NCI-H446 treated with DMSO at 0.1 percent for 48 hours (cell line): ENCODE measurements at regions not wholly inside any gene's neighbourhood (a gene's known extent, or its start where the extent isn't known, plus 50 kb on each side); places are given as distances from the start of the nearest gene placed in this dataset.

ENCODE experiments used
- DNase-seq: peaks from one replicate; lab custom pipeline; 2025; lab: John Stamatoyannopoulos, UW

DNA sequence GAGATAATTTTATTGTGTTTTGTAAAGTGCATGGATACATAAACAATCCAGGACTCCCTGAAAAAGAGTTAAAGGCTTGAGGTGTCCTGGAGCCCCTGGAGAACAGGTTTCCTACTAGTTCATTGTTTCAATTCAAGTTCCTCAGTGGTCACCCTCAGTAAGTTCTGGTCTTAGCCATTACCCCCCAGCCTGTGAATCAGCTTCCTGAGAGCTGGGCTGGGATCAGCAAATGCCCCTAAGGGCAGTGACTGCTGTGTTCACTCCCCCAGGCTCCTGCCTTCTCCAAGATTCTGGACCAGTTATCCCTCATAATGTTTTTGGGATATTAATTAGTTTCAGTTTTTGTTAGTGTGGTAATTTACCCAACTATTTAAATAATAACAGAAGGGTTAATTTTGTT lies 151.6 kb upstream of the PRSS58 start:
- DNase-seq: no peak

GRCh38 chr7:142408794-142409193 lies 150.9 kb upstream of the PRSS58 start:
- no peak for DNase-seq

GRCh38 chr7:142407939-142408570 lies 150.2 kb upstream of the PRSS58 start:
- no peak for DNase-seq

DNA sequence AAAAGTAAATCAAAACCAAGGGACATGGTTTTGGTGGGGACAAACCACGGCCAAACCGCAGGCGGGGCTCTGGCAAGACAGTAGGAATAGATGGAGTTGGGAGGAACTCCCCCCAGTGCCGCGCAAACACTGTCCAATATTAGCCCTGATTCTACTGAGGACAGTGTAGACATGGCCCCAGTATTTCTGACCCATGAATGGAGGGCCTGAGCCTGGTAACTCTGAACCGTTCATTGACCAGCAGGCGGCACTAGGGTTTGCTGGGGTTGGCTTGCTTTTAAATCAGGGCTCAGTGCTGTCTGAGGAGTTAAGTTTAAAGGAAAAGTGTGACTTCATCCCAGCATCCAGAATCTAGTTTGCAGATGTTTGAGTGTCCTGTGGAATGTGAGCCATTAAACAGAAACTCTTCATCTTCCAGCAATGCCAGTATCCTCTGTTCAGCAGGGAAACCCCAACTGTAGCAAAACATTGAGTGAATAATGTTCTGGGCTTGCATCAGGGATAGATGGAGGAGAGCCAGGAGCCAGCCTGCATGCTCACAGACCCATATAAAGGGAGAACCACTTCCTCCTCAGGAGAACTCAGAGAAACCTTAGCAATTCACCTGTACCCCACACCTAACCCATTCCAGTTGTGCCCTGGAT lies 147.4 kb upstream of the PRSS58 start:
- no peak for DNase-seq

- no peak for DNase-seq
These were observed 144.1 kb upstream of the PRSS58 start for GRCh38 chr7:142401951-142402350.

DNA sequence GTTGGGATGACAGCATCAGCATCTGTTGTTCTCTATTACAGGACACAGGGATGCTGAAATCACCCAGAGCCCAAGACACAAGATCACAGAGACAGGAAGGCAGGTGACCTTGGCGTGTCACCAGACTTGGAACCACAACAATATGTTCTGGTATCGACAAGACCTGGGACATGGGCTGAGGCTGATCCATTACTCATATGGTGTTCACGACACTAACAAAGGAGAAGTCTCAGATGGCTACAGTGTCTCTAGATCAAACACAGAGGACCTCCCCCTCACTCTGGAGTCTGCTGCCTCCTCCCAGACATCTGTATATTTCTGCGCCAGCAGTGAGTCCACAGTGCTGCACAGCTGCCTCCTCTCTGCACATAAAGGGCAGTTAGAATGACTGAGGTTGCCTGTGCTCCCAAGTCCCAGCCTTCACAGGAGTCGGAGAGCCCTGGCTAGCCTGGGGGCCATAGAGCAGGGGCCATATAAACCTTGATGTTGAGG lies 142.2 kb upstream of the PRSS58 start:
- DNase-seq: no peak

DNA sequence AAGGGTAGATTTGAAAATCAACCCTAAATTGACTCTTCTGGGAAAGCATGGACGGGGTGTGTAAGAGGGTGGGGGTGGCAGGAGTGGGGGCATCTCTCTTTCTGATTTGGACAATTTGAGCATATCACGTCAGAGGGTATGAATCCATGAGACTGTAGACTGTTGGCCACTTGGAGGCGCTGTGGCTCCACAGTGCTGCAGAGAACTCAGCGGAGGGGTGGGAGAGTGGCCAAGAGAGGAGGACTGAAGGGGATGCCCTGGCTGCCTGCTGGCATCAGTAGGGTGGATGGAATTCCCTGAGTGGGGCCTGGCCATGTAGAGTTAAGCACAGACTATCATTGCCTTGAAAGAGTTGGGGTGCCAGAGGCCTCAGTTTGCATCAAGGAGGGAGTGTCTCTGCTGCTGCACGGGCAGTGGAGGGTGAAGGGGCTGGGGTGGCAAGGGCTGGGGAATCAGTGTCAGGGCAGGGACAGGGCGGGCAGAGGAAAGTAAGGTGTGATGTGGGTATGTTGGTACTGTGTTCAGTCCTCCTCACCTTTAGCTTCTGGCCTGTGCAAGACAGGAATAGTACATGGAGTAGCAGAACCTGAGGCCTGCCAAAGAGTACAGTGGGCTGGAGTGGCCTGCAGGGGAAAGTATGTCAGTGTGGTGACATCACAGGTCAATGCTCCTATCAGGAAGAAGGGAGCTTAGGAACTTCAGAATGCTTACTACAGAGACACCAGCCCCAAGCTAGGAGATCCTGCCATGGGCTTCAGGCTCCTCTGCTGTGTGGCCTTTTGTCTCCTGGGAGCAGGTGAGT lies 133.5 kb upstream of the PRSS58 start:
- DNase-seq: no peak

DNA sequence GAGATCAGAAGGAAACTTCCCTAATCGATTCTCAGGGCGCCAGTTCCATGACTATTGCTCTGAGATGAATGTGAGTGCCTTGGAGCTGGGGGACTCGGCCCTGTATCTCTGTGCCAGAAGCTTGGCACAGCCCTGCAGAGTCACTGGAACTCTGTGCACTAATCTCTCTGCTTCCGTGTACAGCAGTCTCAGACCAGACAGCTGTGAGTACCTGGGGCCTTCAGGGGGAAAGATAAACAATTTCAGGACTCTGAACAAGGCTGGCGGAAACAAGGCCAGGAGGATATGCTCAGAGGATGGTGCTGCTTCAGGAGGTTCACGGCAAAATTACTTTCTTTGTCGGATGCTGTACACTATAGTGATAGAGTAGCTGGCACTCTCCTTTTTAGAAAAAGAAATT lies 131.7 kb upstream of the PRSS58 start:
- DNase-seq: no peak

DNA sequence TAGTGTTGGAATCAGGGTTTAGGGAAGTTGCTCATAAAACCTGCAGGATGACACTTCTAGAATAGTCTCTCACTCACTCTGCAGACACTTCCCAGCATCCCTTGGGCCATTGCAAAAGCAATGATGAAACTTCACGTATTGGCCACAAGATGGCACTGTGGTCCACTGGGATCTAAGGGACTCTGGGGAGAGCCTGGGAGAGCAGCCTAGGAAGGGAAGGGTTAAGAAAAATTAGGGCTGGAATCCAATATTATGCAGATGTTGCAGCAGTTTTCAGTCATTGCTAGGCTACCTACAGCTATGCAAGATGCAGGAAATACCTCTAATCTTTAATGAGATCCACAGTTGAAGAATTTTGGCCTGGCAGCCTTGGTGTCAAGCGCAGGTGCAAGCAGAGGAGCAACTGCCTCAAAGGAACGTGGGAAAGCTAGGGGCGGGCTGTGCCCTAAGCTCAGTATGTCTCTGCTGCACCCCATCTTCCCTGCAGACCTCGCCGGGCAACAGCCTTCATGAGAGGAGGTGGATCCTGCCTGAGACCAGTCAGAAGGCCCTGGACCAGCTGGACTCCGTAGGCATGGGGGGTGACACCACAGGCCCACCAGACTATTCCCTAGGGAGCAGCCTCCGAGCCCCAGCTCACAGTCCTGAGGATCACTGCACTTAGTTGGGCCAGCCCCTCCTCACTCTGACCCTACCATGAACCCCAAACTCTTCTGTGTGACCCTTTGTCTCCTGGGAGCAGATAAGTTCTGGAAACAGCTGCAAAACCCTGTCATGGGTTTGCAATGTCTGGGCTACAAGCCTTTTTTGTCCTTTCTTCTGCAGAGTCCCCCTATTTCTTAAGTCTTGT lies 127.9 kb upstream of the PRSS58 start:
- DNase-seq: no peak

GRCh38 chr7:142384493-142384922 lies 126.7 kb upstream of the PRSS58 start:
- DNase-seq: no peak

DNA sequence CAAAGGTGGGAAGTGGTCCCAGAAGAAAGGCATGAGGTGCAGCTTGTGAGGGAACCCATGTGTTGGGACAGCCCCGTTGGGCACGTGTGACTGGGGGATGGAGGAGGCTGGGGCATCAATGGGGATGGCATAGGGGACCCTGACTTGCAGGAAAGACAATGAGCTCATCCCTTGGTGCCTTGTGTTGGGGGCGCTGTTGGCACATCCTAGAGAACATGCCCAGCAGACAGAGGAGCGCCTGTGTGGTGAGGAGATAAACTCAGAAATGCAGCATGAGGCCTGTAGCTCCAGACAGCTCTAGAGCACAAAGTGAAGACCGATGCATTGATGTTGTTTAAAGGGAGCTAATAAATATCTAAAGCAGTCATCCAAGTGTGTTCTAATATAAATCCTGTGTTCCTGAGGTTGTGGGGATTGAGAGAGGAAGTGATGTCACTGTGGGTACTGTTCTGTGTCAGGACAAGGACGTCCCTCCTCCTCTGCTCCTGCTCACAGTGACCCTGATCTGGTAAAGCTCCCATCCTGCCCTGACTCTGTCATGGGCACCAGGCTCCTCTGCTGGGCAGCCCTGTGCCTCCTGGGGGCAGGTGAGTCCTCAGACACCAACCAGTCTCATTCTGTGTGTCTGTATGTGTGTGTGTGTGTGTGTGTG lies 126.1 kb upstream of the PRSS58 start:
- DNase-seq: no peak

GRCh38 chr7:142381727-142382390 lies 124.0 kb upstream of the PRSS58 start:
- no peak for DNase-seq

- no peak for DNase-seq
These were observed 122.2 kb upstream of the PRSS58 start for GRCh38 chr7:142380069-142380468.

DNA sequence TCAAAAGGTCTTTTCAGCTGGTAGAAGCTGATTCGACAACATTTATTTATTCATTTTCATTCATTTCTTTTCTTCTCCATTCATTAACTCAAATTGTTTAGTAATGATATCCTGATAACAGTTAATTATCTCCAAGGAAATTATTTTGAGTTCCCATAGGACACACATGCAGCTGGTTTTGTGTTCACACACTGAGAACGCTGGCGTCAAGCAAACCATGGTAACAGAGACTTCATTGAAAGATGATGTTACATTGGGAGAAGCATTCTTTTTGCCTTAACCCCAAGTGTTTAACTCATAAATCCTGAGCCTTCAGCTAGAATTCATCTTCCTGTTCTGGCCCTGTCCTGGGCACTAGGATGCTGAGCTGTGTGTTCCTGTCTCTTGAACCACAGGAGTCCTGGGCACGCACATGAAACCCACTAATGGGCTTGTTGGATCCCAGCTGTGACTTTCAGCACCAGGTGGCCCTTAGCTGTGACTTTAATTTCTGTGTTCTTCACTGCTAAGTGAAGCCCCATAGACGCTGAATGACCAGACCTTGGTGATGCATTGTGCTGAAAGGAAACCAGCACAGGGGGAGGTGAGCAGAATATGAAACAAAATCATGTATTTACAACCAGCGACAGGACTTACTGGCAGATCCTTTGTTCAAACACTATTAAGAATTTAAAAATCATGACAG lies 121.5 kb upstream of the PRSS58 start:
- no peak for DNase-seq

GRCh38 chr7:142377567-142377966 lies 119.7 kb upstream of the PRSS58 start:
- no peak for DNase-seq

- no peak for DNase-seq
These were observed 118.6 kb upstream of the PRSS58 start for GRCh38 chr7:142376356-142376997.

- DNase-seq: no peak
These were observed 118.0 kb upstream of the PRSS58 start for GRCh38 chr7:142375710-142376313.

GRCh38 chr7:142372727-142373126 lies 114.9 kb upstream of the PRSS58 start:
- DNase-seq: no peak

DNA sequence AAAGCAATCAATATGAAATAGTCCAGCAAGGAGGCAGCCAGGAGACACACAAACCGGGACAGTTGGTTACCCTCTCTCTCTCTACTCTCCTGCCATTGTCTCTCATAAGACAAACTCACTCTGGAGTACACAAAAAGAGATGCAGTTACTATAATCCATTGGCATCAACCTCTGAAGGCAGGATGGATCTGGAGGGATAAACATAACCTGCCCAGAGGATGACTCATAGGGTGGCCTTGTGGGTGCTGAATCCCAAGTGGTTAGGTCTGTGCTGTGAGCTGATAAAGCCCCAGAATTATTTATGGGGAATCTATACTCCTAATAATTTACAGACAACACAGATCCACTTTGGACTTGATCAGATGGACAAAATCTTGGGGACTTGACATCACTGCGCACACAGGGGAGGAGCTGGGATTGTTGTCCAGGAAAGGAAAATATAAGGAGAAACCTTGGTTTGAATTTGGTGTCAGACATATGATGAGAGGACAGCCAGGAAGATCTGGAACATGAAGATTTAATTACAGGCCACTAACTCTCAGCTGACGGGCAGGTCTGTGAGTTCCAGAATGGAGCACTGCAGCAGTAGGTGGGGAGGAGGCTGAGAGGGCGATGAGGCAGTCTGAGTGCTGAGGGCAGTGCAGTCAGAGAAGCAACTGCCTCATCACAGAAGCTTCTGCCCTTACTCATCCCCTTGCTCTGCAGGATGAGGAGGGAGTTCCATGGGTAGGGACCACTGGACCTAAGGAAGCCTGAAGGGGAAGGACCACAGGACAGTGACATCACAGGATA lies 113.9 kb upstream of the PRSS58 start:
- DNase-seq: no peak
